CD4-positive, alpha-beta T cell (primary cell): ENCODE measurements at regions not wholly inside any gene's neighbourhood (a gene's known extent, or its start where the extent isn't known, plus 50 kb on each side); places are given as distances from the start of the nearest gene placed in this dataset.

Source experiments
- ATAC-seq: fragments of 200-7000 bp; cut with Tn5 transposase; one replicate; pipeline ENCODE4 v1.10.0; 2022; ENCODE audit warnings: mild to moderate bottlenecking; ENCODE audit not compliant: poor library complexity
- CTCF ChIA-PET: fragments of 350-600 bp; sonication (Branson Sonifier 250); formaldehyde crosslinking; loops from one replicate; lab custom pipeline; 2021; ENCODE audit warnings: antibody characterized with exemption, inconsistent platforms; lab: Charles Lee
- POLR2A ChIA-PET: fragments of 350-600 bp; sonication (Branson Sonifier 250); formaldehyde crosslinking; loops from one replicate; lab custom pipeline; 2021; ENCODE audit warnings: antibody characterized with exemption, inconsistent platforms; lab: Charles Lee
- DNase-seq, 14 experiments: peaks; one replicate each; pipeline ENCODE4 v3.0.0-alpha.2; 2013 to 2020; ENCODE audit warnings: mixed read lengths in 2 of 14
- H3K27ac ChIP-seq, 2 donors: one replicate each; pipeline versions ENCODE4 v1.5.1 to v1.7.0; 2013; ENCODE audit warnings: low read length in 2 of 2, low read depth in 1 of 2, mild to moderate bottlenecking in 1 of 2
- H3K27me3 ChIP-seq, 2 experiments: 1 replicate in 1 of 2; 2 replicates in 1 of 2; pipeline versions ENCODE4 v1.6.1 to v1.7.0; 2013; ENCODE audit warnings: low read length in 2 of 2, control low read depth in 1 of 2, mild to moderate bottlenecking in 1 of 2, moderate library complexity in 1 of 2; ENCODE audit not compliant: insufficient read depth in 2 of 2, control insufficient read depth in 1 of 2
- H3K36me3 ChIP-seq: one replicate; pipeline ENCODE4 v1.6.1; 2013; ENCODE audit warnings: low read length, control low read depth; ENCODE audit not compliant: insufficient read depth
- H3K4me1 ChIP-seq: one replicate; pipeline ENCODE4 v1.6.1; 2013; ENCODE audit warnings: low read length, control low read depth; ENCODE audit not compliant: insufficient read depth
- H3K4me3 ChIP-seq: one replicate; pipeline ENCODE4 v1.5.1; 2013; ENCODE audit warnings: mild to moderate bottlenecking, low read length, moderate library complexity
- H3K9me3 ChIP-seq, 2 experiments: 1 replicate in 1 of 2; 2 replicates in 1 of 2; pipeline versions ENCODE4 v1.6.1 to v1.7.0; 2013; ENCODE audit warnings: low read length in 2 of 2, mild to moderate bottlenecking in 2 of 2, control low read depth in 1 of 2, moderate library complexity in 1 of 2; ENCODE audit not compliant: control insufficient read depth in 1 of 2, insufficient read depth in 1 of 2
- H3K27ac Mint-ChIP-seq: one replicate; pipeline ENCODE4 v1.8.0; 2020; ENCODE audit warnings: mixed read lengths
- H3K27me3 Mint-ChIP-seq: one replicate; pipeline ENCODE4 v1.8.0; 2021; ENCODE audit warnings: mixed read lengths
- H3K36me3 Mint-ChIP-seq: one replicate; pipeline ENCODE4 v1.8.0; 2021; ENCODE audit warnings: low read depth, mixed read lengths
- H3K4me1 Mint-ChIP-seq: one replicate; pipeline ENCODE4 v1.8.0; 2021; ENCODE audit warnings: low read depth, mixed read lengths
- H3K4me3 Mint-ChIP-seq: one replicate; pipeline ENCODE4 v1.8.0; 2020; ENCODE audit warnings: mild to moderate bottlenecking, mixed read lengths
- H3K9me3 Mint-ChIP-seq: one replicate; pipeline ENCODE4 v1.8.0; 2020; ENCODE audit warnings: mixed read lengths
- CTCF ChIP-seq: fragments of 200-600 bp; IDR thresholded peaks from one replicate; pipeline ENCODE4 v1.8.0; 2022; ENCODE audit warnings: antibody characterized with exemption, mild to moderate bottlenecking
- intact Hi-C, 2 experiments: fragments of 100-400 bp; cut with DNase I in 1 of 2; cut with micrococcal nuclease in 1 of 2; formaldehyde crosslinking; loops; one replicate each; pipeline versions ENCODE4 v1.15.1 to v1.9.0; 2023 to 2025; cut with DNase I, micrococcal nuclease

- Mint-ChIP-seq H3K4me1 (no peaks in the 10 kb centered on the region), H3K9me3 (no peaks in the 10 kb centered on the region), H3K27me3 (peaks cover 17% of the 10 kb centered on the region), H3K36me3 (no peaks in the 10 kb centered on the region), H3K4me3 (no peak overlapping the region), H3K27ac (no peak overlapping the region)
- H3K4me3 ChIP-seq = no peak overlapping the region
- ChIA-PET POLR2A (no interaction called here), CTCF (no interaction called here)
- H3K9me3 ChIP-seq = peaks cover 0 to 2% of the 10 kb centered on the region in 2 experiments
- no peak overlapping the region for H3K27ac ChIP-seq
- no peak for ATAC-seq
- H3K4me1 ChIP-seq = no peaks in the 10 kb centered on the region
- H3K27me3 ChIP-seq = peaks cover 0 to 2% of the 10 kb centered on the region in 2 experiments
- intact Hi-C loops = no loop called here
- TF ChIP-seq CTCF = no peak
- H3K36me3 ChIP-seq = no peaks in the 10 kb centered on the region
- DNase-seq = no peak
Measured at GRCh38 chr10:117680601-117681000, 138.1 kb downstream of the EMX2 start.

- H3K9me3 ChIP-seq = no peaks in the 10 kb centered on the region
- no peak overlapping the region for H3K27ac Mint-ChIP-seq
- H3K4me1 Mint-ChIP-seq = no peaks in the 10 kb centered on the region
- H3K4me3 ChIP-seq = no peak overlapping the region
- H3K27me3 ChIP-seq = peaks cover 0 to 2% of the 10 kb centered on the region in 2 experiments
- no peak overlapping the region for H3K27ac ChIP-seq
- peaks cover 20% of the 10 kb centered on the region for H3K27me3 Mint-ChIP-seq
- POLR2A ChIA-PET = no interaction called here
- H3K4me1 ChIP-seq = no peaks in the 10 kb centered on the region
- H3K4me3 Mint-ChIP-seq = no peak overlapping the region
- H3K36me3 Mint-ChIP-seq = no peaks in the 10 kb centered on the region
- H3K36me3 ChIP-seq = no peaks in the 10 kb centered on the region
- no peaks in the 10 kb centered on the region for H3K9me3 Mint-ChIP-seq
- CTCF ChIA-PET = no interaction called here
- no peak for TF ChIP-seq CTCF
- ATAC-seq (no peak), DNase-seq (no peak)
- intact Hi-C loops = no loop called here
Measured at GRCh38 chr10:117681104-117681503, 138.6 kb downstream of the EMX2 start.

GRCh38 chr10:117684046-117684610, 141.6 kb downstream of the EMX2 start:
- Histone ChIP-seq H3K4me1 (no peaks in the 10 kb centered on the region), H3K4me3 (no peak overlapping the region), H3K36me3 (no peaks in the 10 kb centered on the region), H3K9me3 (no peaks in the 10 kb centered on the region), H3K27ac (no peak overlapping the region), H3K27me3 (no peaks in the 10 kb centered on the region)
- no peak for ATAC-seq
- DNase-seq = no peak
- no peak overlapping the region for H3K4me3 Mint-ChIP-seq
- no peak for TF ChIP-seq CTCF
- H3K4me1 Mint-ChIP-seq = no peaks in the 10 kb centered on the region
- H3K27me3 Mint-ChIP-seq = peaks cover 13% of the 10 kb centered on the region
- intact Hi-C loops = no loop called here
- ChIA-PET POLR2A (no interaction called here), CTCF (no interaction called here)
- no peaks in the 10 kb centered on the region for H3K9me3 Mint-ChIP-seq
- H3K27ac Mint-ChIP-seq = no peak overlapping the region
- H3K36me3 Mint-ChIP-seq = no peaks in the 10 kb centered on the region
